Peyer's patch (tissue), 4 donors: ENCODE measurements at regions not wholly inside any gene's neighbourhood (a gene's known extent, or its start where the extent isn't known, plus 50 kb on each side); places are given as distances from the start of the nearest gene placed in this dataset.
"Not testable (repeated sequence)": the region's sequence is repeated elsewhere in the genome, so short reads cannot be mapped to it uniquely, and the experiment has no call there.

ENCODE experiments used
- CTCF ChIP-seq, 6 experiments: fragments of 450-650 bp in 4 of 6; fragments of 200-600 bp in 2 of 6; sonication (generic) in 1 of 6; IDR thresholded peaks; one replicate each; pipeline ENCODE4 v1.5.1; 2017 to 2019; ENCODE audit warnings: antibody characterized with exemption in 6 of 6, mild to moderate bottlenecking in 3 of 6, moderate library complexity in 1 of 6
- POLR2A ChIP-seq, 2 donors: fragments of 450-650 bp; IDR thresholded peaks; one replicate each; pipeline ENCODE4 v1.5.1; 2017; ENCODE audit warnings: antibody characterized with exemption in 2 of 2, mild to moderate bottlenecking in 2 of 2, moderate library complexity in 2 of 2

GRCh38 chr6:115579565-115579964 is 481.1 kb downstream of the FRK start:
- TF ChIP-seq CTCF, POLR2A (IDR thresholded peaks at IDR 0.05): not testable (repeated sequence)
